ENCODE measurements at regions not wholly inside any gene's neighbourhood (a gene's known extent, or its start where the extent isn't known, plus 50 kb on each side); places are given as distances from the start of the nearest gene placed in this dataset.
"Not testable (repeated sequence)": the region's sequence is repeated elsewhere in the genome, so short reads cannot be mapped to it uniquely, and the experiment has no call there.

DNA sequence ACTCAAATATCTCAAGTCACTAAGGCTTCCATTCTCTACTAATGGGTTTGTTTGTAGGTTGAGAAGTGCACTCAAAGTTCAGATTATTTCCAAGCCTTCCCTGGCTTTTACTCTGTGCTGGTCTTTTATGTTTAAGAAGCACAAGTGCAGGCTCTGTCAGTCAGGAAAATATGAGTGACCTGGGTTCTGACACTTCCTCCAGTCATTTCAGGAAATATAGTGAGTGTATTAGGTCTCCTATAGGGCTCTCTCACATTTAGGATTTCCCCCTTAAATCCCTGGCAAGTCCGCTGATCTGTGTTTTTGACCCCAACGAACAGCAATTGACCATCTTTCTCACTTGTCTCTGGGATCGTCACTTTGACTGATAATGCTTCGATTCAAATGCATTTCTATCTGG, 210.2 kb downstream of the ARPP21 start:
- no peak for DNase-seq (ENCODE audit: low read depth)

DNA sequence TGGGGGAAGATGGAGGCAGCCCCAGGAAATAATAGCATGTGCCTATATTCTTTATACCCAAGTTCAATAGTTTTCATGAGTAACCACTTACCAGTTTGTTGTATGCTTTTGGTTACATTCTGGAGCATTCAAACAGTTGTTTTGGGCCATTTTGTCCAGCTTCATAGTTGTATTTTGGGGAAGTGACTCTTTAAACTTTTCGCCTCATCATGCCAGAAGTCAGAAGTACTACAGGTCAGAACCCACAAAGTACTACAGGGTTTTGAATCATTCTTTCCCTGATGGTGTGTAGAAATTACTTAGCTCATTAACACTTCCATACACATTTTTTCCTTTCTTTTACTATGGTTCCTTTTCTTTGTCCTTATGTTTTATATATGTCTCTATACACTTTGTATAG, 210.6 kb downstream of the ARPP21 start:
- DNase-seq (ENCODE audit: low read depth) = no peak

DNA sequence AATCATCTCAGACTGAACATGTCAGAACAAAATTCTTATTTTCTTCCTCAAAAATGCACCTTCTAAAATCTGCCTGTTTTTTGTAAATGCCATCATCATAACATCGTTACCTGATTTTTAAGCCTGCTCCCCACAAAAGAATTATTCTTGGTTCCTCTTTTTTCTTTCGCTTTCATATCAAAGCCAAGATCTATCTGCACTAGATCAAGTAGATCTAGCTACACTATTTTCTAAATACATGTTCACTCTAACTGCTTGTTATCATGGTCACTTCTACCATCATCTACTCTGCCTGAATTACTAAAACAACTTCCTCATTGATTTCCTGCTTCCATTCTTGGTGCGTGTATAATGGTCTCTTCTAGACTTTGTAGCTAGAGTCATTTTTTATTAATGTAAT, 217.7 kb downstream of the ARPP21 start:
- DNase-seq (ENCODE audit: low read depth) = no peak

DNA sequence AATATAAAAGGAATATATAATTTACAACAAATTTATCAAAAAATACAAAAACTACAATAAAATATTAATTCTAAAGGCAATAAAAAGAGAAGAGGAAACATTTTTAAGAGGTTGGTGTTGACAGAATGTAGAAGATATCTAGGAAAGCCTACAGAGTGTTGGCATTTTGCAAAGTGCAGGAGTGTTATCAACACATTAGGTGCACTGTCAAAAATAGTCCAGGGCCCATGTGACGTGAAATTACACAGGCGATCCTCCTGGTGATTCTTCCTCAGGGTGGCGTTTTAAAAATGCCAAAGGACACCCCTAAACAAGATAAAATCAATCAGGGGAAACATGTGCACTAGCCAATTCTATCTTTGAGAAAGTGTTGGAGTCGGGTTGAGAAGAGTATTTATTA, 222.7 kb downstream of the ARPP21 start:
- no peak for DNase-seq (ENCODE audit: low read depth)

DNA sequence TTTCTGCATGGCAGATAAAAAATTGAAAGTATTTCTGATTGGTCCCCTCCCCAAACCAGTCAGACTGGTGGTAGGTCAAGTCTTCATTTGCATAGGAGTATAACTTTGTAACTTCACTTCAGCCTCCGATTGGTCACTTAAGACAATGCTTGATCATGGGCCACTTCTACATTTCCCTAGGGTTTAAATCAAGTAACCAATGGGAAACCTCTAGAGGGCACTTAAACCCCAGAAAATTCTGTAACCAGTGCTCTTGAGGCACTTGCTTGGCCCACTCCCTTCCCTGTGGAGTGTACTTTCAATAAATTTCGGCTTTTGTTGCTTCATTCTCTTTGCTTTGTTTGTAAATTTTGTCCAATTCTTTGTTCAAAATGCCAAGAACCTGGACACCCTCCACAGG, 225.5 kb downstream of the ARPP21 start:
- no peak for DNase-seq (ENCODE audit: low read depth)

DNA sequence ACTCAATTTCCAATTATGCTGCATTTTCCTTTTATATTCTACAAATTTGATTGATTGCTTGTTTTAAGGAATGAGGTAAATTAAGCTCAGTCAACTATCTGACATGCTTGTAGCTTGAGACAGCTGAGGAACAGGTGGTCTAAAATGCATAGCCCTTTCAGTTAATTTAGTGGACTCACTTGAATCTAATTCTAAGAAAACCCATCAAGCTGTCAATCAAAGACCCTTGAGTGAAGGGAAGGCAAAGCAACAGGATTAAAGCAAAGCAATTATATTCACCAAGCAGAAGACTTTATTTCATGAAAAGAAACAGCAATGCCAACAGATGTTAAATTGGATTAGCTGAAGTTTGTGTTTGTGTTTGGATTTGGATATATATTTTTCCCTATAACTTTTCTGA, 228.5 kb downstream of the ARPP21 start:
- DNase-seq (ENCODE audit: low read depth) = no peak

DNA sequence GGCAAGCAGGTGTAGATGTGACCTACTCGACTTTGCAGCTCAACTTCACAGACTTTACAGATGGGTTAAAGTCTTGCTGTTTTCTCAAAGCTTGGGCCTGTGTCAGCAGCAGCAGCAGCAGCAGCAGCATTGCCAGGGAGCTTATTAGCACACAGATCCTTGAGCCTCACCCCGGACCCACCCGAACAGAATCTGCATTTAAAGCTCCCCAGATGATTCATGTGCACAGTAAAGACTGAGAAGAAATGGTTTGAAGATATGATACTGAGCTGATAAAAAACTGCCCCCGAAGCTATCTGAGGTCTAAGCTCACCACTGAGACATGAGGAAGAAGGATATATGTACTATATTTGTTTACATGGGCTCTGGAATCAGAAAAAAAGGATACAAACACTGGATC, 231.7 kb downstream of the ARPP21 start:
- no peak for DNase-seq (ENCODE audit: low read depth)

DNA sequence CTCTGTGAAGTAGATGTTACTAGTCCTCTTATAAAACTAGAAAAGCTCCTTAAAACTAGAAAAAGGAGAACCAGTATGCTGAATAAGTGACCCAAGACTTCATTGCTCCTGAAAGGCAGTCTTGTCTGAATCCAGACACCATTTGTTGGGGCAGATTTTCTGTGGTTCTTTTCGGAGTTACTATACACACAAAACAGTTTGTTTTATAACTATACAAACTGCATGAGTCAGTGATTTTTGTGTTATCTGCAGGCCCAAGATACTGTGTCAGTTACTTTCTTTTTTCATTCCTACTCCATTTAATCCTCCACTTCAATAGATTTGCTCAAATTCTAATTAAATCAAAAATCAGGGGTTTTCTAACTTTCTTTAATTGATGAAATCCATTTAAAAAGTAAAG, 244.6 kb downstream of the ARPP21 start:
- no peak for DNase-seq (ENCODE audit: low read depth)

DNA sequence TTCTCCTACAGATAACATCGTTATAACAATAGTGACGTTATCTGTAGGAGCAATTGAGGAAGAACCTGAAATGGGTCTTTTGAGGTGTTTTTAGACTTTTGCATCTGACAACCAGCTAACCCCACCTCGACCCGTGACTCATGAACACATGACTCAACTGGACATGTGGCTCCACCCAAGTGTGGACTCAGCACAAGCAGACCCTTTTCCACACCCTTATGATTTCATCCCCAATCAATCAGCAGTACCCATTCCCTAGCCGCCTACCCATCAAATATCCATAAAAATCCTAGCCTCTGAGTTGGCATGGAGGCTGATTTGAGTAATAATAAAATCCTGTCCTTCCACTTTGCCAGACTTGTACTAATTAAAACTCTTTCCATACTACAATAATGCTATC, 255.4 kb downstream of the ARPP21 start:
- no peak for DNase-seq (ENCODE audit: low read depth)

DNA sequence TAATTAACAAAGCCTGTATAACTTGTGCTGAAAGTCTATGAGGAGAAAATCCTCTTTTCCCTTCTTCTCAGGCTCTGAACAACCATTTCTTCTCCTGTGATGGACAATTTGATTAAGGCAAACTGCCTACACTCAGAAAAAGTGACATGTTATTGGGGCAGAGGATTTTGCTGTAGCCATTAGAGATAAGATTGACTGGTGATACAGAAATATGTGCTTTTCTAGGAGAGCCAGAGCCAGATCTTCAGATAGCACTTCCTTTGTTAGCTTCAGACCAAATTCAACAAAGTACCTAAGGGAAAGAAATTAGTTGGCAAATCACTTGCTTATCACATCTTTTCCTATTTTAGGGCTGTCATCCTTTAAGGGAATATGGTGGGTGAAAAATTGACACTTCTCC, 259.9 kb downstream of the ARPP21 start:
- DNase-seq (ENCODE audit: low read depth) = no peak

DNA sequence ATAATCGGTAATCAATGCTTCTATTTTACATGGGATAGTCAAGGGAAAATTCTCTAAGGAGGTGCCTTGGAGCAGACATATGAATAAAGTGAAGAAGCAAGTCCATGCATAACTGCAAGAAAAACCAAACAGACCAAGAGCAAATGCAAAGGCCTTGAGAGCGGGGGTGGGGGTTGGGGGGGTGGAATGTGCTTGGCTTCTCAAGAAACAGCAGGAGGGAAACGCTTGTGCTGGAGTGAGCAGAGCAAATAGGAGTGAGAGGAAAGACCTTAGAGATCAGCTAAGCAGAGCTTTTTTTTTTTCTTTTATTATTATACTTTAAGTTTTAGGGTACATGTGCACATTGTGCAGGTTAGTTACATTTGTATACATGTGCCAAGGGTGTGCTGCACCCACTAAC, 260.8 kb downstream of the ARPP21 start:
- no peak for DNase-seq (ENCODE audit: low read depth)

DNA sequence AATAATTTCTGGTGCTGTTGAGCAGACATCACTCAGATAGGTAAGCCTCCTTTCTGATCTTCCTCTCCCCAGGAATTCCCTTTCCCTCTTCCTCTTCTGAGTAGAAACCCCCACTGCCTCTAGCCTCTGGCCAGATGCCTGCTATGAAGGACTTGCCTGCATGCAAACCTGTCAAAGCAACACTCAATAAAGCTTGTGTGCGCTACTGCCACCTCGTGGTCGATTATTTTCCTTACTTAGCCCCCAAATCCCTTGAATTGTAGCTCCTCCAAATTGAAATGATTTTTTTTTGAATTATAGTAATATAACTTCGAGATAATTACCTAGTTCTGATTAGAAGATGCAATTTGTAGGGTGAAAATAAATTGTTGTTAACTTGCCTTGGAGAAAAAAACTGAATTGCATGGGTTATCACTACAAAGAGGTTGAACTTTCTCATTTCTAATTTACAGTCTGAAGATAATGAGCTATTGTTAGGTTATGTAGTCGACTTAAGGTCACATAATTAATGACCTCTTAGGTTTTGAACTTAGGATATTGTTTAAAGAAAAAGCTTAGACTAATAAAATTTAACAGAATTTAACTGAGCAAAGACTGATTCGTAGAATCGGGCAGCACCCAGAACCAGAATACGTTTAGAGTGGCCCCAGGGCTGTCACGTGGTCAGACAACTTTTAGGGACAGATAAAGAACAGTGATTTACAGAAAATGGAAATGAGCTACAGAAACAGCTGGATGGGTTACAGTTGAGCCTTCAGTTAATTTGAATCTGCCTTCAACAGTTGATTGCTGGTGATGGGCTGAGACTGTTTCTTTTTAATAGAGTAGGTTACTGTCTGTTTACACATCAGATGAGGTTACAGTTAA, 269.3 kb downstream of the ARPP21 start:
- DNase-seq (ENCODE audit: low read depth) = peak; percentile 15

DNA sequence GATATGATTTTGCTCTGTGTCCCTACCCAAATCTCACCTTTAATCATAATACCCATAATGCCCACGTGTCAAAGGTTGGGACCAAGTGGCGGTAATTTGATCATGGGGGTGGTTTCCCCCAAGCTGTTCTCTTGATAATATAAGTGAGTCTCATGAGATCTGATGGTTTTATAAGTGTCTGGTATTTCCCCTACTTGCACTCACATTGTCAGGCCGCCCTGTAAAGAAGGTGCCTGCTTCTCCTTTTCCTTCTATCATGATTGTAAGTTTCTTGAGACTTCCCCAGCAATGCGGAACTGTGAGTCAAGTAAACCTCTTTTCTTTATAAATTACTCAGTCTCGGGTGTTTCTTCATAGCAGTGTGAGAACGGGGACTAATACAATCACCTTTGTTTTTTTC, 279.8 kb downstream of the ARPP21 start:
- DNase-seq (ENCODE audit: low read depth) = no peak

DNA sequence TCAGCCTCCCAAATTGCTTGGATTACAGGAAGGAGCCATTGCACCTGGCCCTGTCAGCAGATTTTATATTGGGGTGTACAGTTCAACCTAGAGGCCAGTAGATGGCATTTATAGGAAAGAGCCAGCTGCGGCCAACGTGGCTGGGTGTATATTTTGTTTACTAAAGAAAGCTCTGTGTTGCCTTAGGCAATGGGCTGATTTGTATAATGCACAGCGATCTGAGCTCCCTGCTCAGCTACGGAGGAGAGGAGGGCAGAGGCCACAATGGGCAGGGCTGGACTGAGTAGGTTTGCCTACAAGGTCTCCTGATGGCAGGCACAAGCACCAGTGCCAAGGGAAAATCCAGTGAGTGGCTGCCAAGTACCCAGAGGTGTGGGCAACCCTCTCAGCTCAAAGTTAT, 282.4 kb downstream of the ARPP21 start:
- DNase-seq (ENCODE audit: low read depth) = no peak

DNA sequence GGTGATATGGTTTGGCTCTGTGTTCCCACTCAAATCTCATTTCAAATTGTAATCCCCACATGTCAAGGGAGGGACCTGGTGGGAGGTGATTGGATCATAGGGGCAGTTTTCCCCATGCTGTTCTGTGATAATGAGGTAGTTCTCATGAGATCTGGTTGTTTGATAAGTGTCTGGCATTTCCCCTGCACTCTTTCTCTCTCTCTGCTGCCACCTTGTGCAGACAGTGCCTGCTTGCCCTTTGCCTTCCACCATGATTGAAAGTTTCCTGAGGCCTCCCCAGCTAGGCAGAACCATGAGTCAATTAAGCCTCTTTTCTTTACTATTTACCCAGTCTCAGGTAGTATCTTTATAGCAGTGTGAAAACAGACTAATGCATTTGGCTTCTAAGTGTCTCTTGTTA, 284.7 kb downstream of the ARPP21 start:
- not testable (repeated sequence) for DNase-seq (ENCODE audit: low read depth)

DNA sequence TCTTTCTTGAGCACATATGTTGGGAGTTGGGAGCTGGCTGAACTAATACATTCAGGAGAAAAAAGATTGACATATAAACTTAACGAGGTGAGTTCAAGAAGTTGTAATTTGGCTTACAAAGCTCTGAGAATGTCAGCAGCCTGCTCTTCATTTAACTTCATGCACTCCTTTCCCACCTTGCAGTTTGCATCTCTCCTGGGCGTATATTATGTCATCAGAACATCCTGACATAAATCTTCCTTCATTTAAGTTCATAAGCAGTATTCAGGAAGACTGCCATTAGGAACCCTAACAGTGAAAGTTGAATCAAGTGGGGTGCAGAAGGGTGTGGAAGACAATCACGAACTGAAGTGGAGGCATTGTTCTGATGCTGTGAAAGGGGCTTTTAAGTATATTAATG, 288.1 kb downstream of the ARPP21 start:
- no peak for DNase-seq (ENCODE audit: low read depth)

DNA sequence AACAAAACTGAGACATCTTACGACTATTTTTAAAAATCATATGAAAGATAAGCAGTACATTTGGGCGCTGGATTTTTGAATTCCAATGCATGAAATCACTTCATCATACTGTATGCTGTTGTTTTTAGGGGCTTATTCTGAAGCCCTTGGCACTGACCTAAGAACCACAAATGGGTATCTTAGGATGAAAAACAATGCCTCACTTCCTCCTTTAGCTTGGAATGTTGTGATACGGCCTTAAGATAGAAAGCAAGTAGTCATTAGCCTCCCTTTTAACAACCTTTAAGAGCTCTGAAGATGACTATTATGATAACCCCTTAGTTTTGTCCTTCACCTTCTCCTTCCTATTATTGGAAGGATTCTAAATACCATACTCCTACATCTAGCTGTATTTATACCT, 289.8 kb downstream of the ARPP21 start:
- no peak for DNase-seq (ENCODE audit: low read depth)

DNA sequence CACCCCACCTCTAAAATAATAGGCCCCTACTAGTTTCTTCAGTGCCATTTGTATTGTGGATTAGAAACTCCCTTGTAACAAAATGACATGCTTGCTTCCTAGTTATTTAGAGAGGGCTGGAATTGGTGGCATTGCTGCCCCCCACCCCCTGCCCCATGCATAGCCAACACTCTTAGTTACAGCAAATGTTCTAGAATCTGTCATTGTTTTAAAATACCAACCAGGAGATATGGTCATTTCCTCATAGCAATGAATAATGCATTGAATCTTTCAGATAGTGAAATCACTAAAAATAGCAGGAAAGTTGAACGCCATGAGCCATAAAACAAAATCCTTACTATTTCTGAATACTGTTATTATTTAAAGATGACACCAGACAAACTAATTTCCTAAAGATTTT, 292.5 kb downstream of the ARPP21 start:
- DNase-seq (ENCODE audit: low read depth) = no peak

DNA sequence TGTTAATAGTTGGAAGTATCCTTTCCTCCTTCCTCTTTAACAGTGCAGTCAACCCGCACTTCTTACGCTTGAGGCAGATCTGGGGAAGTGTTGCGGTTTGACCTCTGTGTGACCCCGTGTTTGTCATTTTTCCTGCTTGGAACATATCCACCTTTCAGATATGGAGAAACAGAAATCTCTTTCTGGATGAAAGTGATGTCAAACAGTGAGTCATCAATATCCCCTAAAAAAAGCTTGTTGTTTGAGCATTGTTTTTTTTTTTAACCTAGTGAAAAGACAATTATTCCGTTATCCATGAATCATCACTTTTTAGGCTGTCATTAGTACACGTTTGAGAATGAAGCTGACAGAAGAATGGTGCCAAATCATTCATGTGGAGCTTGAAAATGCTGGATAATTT, 293.7 kb downstream of the ARPP21 start:
- DNase-seq (ENCODE audit: low read depth) = no peak

DNA sequence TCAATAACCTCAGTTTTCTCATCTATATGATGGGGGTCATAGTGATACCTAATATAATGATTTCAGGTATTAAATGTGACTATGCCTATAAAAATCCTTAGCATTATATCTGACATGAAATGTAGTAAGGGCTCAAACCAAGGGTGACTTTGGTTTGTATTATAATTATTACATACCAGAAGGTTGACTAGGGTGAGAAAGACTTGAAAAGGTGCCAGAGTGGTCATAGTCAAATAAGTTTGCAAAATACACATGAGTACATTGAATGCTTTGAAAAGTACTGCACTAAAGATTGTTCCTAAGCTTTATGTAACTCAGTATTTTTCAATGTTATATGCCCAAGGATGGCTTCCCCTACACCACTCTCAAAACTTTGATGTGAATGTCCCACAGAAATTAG, 297.2 kb downstream of the ARPP21 start:
- no peak for DNase-seq (ENCODE audit: low read depth)

DNA sequence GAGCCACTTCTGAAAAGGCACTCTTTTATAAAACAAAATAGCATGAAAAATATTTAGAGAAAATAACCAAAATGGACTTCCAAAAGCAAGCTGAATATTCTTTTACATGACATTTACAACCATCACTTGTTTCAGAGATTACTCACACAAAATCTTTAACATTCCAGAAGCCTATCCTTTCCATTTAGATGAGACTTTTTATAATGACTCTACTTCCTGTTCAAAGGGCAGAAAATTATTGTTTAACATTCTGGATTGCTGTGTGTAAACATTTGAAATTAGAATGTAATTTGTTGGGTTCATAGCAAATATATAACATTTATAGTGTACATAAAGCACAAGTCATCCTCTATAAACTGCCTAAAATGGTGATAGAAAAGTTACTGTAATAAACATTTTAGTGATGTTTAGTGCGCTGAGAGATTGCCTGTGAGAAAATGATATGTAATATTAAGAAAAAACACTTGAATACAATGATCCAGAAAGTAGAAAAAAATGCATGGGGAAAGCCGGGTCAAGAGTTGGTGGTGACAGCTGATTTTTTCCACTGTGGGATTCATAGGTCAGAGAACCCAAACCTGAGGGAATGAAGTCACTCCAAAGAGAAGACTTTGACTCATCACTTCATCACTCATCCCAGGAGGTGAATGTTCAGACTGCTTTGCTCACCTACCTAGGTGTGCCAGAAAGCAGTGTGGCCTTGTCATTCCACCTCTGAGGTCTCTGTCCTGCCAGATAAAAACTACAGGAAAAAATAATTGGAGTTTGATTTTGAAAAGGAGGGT, 305.8 kb downstream of the ARPP21 start:
- no peak for DNase-seq (ENCODE audit: low read depth)

DNA sequence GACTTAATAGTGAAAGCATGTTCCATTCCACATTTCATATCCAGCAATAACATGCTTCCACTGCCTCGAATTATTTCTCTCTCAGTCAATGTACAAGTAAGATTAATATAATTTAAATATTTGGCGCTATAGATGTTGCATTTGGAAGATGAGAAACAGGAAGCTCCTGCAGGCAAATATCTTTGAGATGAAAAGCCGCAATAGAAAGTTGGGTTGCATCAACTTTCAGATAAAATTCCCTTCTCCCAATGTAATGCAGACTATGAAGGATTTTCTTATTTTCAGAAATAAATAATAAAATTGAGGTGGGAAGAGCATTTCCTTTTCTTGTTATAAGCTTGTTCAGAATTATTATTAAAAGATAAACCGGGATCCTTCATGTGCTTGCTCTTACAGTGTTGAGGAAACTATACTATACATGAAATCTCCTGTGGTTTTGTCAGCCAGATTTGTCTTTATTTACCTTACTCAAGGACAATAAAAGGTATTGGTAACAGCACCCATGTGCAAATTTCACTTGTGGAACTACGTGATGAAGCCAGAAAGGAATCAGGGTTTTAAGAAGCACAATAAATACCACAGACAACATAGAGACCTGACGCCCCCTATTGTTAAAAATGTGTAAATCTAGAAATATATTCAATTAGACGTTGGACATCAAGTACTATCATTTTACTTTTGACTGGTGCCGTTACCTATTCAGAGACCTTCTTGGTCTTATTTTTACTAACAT, 307.0 kb downstream of the ARPP21 start:
- no peak for DNase-seq (ENCODE audit: low read depth)
